ENCODE measurements at regions not wholly inside any gene's neighbourhood (a gene's known extent, or its start where the extent isn't known, plus 50 kb on each side); places are given as distances from the start of the nearest gene placed in this dataset.

DNA sequence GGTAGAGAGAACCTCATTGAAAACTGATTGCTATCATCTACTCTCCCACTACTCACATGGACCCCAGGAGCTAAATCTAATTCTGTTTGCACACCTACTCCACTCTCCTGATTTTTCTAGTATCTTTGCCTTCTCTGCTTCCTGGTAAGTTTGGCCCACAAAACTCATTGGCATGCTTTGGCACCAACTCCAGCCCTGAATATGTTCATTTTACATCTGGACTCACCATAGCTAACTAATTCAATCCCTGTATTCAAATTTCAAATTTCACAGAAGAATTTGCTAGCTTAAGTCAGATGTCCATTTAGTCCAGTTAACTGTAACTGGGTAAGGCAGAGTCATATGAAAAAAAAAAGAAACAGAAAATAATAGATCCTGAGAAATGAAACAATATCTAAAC, 442.1 kb downstream of the SUCLG1 start:
- H3K27me3 ChIP-seq, result no peaks in the 10 kb centered on the region
- no peak overlapping the region for H3K27ac ChIP-seq
- no peaks in the 10 kb centered on the region for H3K36me3 ChIP-seq
- H3K9me3 ChIP-seq (ENCODE audit: low read depth), result no peaks in the 10 kb centered on the region
- TF ChIP-seq CTCF (IDR thresholded peaks at IDR 0.05; ENCODE audit: low read depth, low read length), result no peak
- H3K4me1 ChIP-seq (ENCODE audit: low read depth), result no peaks in the 10 kb centered on the region
- DNase-seq (ENCODE audit: low read depth in 1 of 2, low spot score in 1 of 2), result no peak
- H3K4me3 ChIP-seq, result no peak overlapping the region

DNA sequence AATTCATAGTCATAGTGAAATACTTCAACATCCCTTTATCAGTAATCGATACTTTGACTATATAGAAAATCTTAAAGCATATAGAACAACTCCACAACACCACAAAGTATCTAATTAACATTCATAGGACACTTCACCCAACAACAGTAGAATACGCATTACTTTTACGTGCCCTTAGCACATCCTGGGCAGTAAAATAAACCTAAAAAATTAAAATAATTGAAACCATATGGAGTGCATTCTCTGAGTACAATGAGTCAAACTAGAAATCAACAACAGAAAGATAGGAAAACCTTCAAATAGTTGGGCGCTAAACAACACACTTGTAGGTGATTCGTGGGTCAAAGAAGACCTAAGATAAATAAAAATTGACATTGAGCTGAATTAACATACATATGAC, 442.9 kb downstream of the SUCLG1 start:
- no peaks in the 10 kb centered on the region for H3K36me3 ChIP-seq
- H3K4me3 ChIP-seq, result no peak overlapping the region
- H3K27ac ChIP-seq, result no peak overlapping the region
- DNase-seq (ENCODE audit: low read depth in 1 of 2, low spot score in 1 of 2), result no peak
- H3K4me1 ChIP-seq (ENCODE audit: low read depth), result no peaks in the 10 kb centered on the region
- no peaks in the 10 kb centered on the region for H3K9me3 ChIP-seq (ENCODE audit: low read depth)
- no peaks in the 10 kb centered on the region for H3K27me3 ChIP-seq
- TF ChIP-seq CTCF (IDR thresholded peaks at IDR 0.05; ENCODE audit: low read depth, low read length), result no peak

DNA sequence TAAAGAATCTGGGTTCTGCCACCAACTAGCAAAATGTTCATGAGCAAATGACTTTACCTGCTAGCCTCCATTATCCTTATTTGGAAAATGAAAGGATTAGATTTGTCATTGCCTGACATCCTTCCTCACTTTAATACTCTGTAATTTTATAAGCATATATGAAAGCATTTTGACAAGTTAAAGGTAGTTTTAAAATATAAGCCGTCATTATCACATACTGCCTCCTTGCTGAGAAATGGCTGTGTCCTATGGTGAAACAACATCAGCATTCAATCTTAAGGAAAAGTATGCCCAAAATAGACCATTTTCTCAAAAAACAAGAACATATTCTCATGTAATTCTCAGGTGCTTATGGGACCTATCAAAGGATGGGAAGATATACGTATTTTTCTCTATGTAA, 461.2 kb downstream of the SUCLG1 start:
- Histone ChIP-seq H3K27ac (no peak overlapping the region), H3K9me3 (ENCODE audit: low read depth) (no peaks in the 10 kb centered on the region), H3K4me1 (ENCODE audit: low read depth) (no peaks in the 10 kb centered on the region), H3K4me3 (no peak overlapping the region), H3K36me3 (no peaks in the 10 kb centered on the region), H3K27me3 (no peaks in the 10 kb centered on the region)
- TF ChIP-seq CTCF (IDR thresholded peaks at IDR 0.05; ENCODE audit: low read depth, low read length), result no peak
- no peak for DNase-seq (ENCODE audit: low read depth in 1 of 2, low spot score in 1 of 2)

- Histone ChIP-seq H3K9me3 (ENCODE audit: low read depth) (no peaks in the 10 kb centered on the region), H3K27ac (no peak overlapping the region), H3K36me3 (no peaks in the 10 kb centered on the region), H3K27me3 (no peaks in the 10 kb centered on the region), H3K4me3 (no peak overlapping the region), H3K4me1 (ENCODE audit: low read depth) (no peaks in the 10 kb centered on the region)
- DNase-seq (ENCODE audit: low read depth in 1 of 2, low spot score in 1 of 2), result no peak
- TF ChIP-seq CTCF (IDR thresholded peaks at IDR 0.05; ENCODE audit: low read depth, low read length), result no peak
Observed at GRCh38 chr2:83994633-83995179, 464.4 kb downstream of the SUCLG1 start.

GRCh38 chr2:83993873-83994632, 465.0 kb downstream of the SUCLG1 start:
- Histone ChIP-seq H3K9me3 (ENCODE audit: low read depth) (no peaks in the 10 kb centered on the region), H3K27me3 (no peaks in the 10 kb centered on the region), H3K36me3 (no peaks in the 10 kb centered on the region), H3K4me3 (no peak overlapping the region), H3K4me1 (ENCODE audit: low read depth) (no peaks in the 10 kb centered on the region), H3K27ac (no peak overlapping the region)
- DNase-seq (ENCODE audit: low read depth in 1 of 2, low spot score in 1 of 2), result no peak
- TF ChIP-seq CTCF (IDR thresholded peaks at IDR 0.05; ENCODE audit: low read depth, low read length), result no peak

All from cardiac muscle cell (in vitro differentiated cells and primary cell).